Gastroesophageal sphincter (tissue), 4 donors: ENCODE measurements at regions not wholly inside any gene's neighbourhood (a gene's known extent, or its start where the extent isn't known, plus 50 kb on each side); places are given as distances from the start of the nearest gene placed in this dataset.

Source experiments
- ATAC-seq: fragments of 150-250 bp; one replicate; pipeline ENCODE4 v1.9.1; 2016; ENCODE audit warnings: mild to moderate bottlenecking, moderate library complexity
- H3K27ac ChIP-seq, 4 donors: fragments of 200-600 bp; sonication (generic) in 3 of 4; 1 replicate in 3 of 4; 2 replicates in 1 of 4; pipeline ENCODE4 v1.5.1; 2016 to 2019
- H3K27me3 ChIP-seq: fragments of 200-600 bp; sonication (generic); one replicate; pipeline ENCODE4 v1.5.1; 2019
- H3K36me3 ChIP-seq, 2 donors: fragments of 200-600 bp; sonication (generic); one replicate each; pipeline ENCODE4 v1.5.1; 2019; ENCODE audit warnings: control low read depth in 1 of 2
- H3K4me1 ChIP-seq, 3 donors: fragments of 200-600 bp; sonication (generic); 1 replicate in 2 of 3; 2 replicates in 1 of 3; pipeline ENCODE4 v1.5.1; 2016 to 2019; ENCODE audit warnings: control low read depth in 2 of 3
- H3K4me3 ChIP-seq, 2 donors: fragments of 200-600 bp; sonication (generic); one replicate each; pipeline ENCODE4 v1.5.1; 2019; ENCODE audit warnings: mild to moderate bottlenecking in 1 of 2, moderate library complexity in 1 of 2
- H3K9me3 ChIP-seq, 3 donors: fragments of 200-600 bp; sonication (generic); one replicate each; pipeline ENCODE4 v1.5.1; 2017 to 2019; ENCODE audit warnings: control low read depth in 2 of 3
- EP300 ChIP-seq: sonication (generic); formaldehyde crosslinking; IDR thresholded peaks from one replicate; pipeline ENCODE4 v1.6.1; 2017; ENCODE audit warnings: antibody characterized with exemption, mild to moderate bottlenecking
- POLR2A ChIP-seq, 2 donors: fragments of 450-650 bp; IDR thresholded peaks; one replicate each; pipeline ENCODE4 v1.6.1; 2017; ENCODE audit warnings: antibody characterized with exemption in 2 of 2, mild to moderate bottlenecking in 2 of 2, moderate library complexity in 1 of 2
- POLR2AphosphoS5 ChIP-seq: sonication (generic); formaldehyde crosslinking; IDR thresholded peaks from one replicate; pipeline ENCODE4 v1.6.1; 2017; ENCODE audit warnings: antibody characterized with exemption
- WGBS, 2 donors: methylation state at CpG; one replicate each; pipeline ENCODE4 v1.1.5; 2018; ENCODE audit warnings: low coverage in 1 of 2; 5-methylcytosine and 5-hydroxymethylcytosine counted together
- TF ChIP-seq, protein P1 (sequence below), 4 experiments: fragments of 200-600 bp in 2 of 4; fragments of 450-650 bp in 2 of 4; sonication (generic) in 1 of 4; IDR thresholded peaks; one replicate each; pipeline ENCODE4 v1.5.1; 2017 to 2019; ENCODE audit warnings: antibody characterized with exemption in 4 of 4, mild to moderate bottlenecking in 2 of 4, moderate library complexity in 2 of 4

GRCh38 chr7:125506331-125506730, 576.7 kb upstream of the POT1 start:
- Histone ChIP-seq H3K27me3 (no peaks in the 10 kb centered on the region), H3K4me1 (no peaks in the 10 kb centered on the region), H3K27ac (no peak overlapping the region), H3K9me3 (no peaks in the 10 kb centered on the region), H3K4me3 (no peak overlapping the region), H3K36me3 (no peaks in the 10 kb centered on the region)
- WGBS, 2 donors = 44 to 59% methylated on average over 4 of the region's 4 CpGs
- no peak for TF ChIP-seq POLR2AphosphoS5
- TF ChIP-seq EP300 = no peak
- TF ChIP-seq POLR2A (IDR thresholded peaks at IDR 0.05) = no peak
- TF ChIP-seq, protein P1, sequence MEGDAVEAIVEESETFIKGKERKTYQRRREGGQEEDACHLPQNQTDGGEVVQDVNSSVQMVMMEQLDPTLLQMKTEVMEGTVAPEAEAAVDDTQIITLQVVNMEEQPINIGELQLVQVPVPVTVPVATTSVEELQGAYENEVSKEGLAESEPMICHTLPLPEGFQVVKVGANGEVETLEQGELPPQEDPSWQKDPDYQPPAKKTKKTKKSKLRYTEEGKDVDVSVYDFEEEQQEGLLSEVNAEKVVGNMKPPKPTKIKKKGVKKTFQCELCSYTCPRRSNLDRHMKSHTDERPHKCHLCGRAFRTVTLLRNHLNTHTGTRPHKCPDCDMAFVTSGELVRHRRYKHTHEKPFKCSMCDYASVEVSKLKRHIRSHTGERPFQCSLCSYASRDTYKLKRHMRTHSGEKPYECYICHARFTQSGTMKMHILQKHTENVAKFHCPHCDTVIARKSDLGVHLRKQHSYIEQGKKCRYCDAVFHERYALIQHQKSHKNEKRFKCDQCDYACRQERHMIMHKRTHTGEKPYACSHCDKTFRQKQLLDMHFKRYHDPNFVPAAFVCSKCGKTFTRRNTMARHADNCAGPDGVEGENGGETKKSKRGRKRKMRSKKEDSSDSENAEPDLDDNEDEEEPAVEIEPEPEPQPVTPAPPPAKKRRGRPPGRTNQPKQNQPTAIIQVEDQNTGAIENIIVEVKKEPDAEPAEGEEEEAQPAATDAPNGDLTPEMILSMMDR (IDR thresholded peaks at IDR 0.05) = no peak
- no peak for ATAC-seq

- Histone ChIP-seq H3K4me1 (no peaks in the 10 kb centered on the region), H3K36me3 (no peaks in the 10 kb centered on the region), H3K4me3 (no peak overlapping the region), H3K27ac (no peak overlapping the region), H3K9me3 (no peaks in the 10 kb centered on the region), H3K27me3 (no peaks in the 10 kb centered on the region)
- TF ChIP-seq EP300 = no peak
- no peak for TF ChIP-seq POLR2A (IDR thresholded peaks at IDR 0.05)
- TF ChIP-seq, protein P1 (IDR thresholded peaks at IDR 0.05) = no peak
- no peak for TF ChIP-seq POLR2AphosphoS5
- no peak for ATAC-seq
- 90 to 94% methylated on average over 2 of the region's 2 CpGs for WGBS, 2 donors
These were observed 575.2 kb upstream of the POT1 start for GRCh38 chr7:125504848-125505247.

- H3K27ac ChIP-seq = no peak overlapping the region
These were observed 566.4 kb upstream of the POT1 start for GRCh38 chr7:125495997-125496396.

GRCh38 chr7:125492521-125492920, 562.9 kb upstream of the POT1 start:
- TF ChIP-seq POLR2AphosphoS5 = no peak
- TF ChIP-seq EP300 = no peak
- TF ChIP-seq POLR2A (IDR thresholded peaks at IDR 0.05) = no peak
- TF ChIP-seq, protein P1 (IDR thresholded peaks at IDR 0.05) = no peak
- no peak for ATAC-seq
- Histone ChIP-seq H3K27ac (no peak overlapping the region), H3K9me3 (no peaks in the 10 kb centered on the region), H3K27me3 (no peaks in the 10 kb centered on the region), H3K4me3 (no peak overlapping the region), H3K4me1 (no peaks in the 10 kb centered on the region), H3K36me3 (no peaks in the 10 kb centered on the region)
- 45 to 75% methylated on average over 1 of the region's 1 CpG for WGBS, 2 donors

More at GRCh38 chr7:125495997-125496396, 566.4 kb upstream of the POT1 start:
- no peaks in the 10 kb centered on the region for H3K27me3 ChIP-seq
- no peak for TF ChIP-seq POLR2A (IDR thresholded peaks at IDR 0.05)
- TF ChIP-seq, protein P1 (IDR thresholded peaks at IDR 0.05) = no peak
- TF ChIP-seq EP300 = no peak
- TF ChIP-seq POLR2AphosphoS5 = no peak
- 86 to 100% methylated on average over 1 of the region's 1 CpG for WGBS, 2 donors
- no peaks in the 10 kb centered on the region for H3K9me3 ChIP-seq
- no peaks in the 10 kb centered on the region for H3K36me3 ChIP-seq
- no peak overlapping the region for H3K4me3 ChIP-seq
- no peak for ATAC-seq
- no peaks in the 10 kb centered on the region for H3K4me1 ChIP-seq

- Histone ChIP-seq H3K9me3 (no peaks in the 10 kb centered on the region), H3K27me3 (no peaks in the 10 kb centered on the region), H3K4me3 (no peak overlapping the region), H3K36me3 (no peaks in the 10 kb centered on the region), H3K4me1 (no peaks in the 10 kb centered on the region), H3K27ac (no peak overlapping the region)
- TF ChIP-seq POLR2AphosphoS5 = no peak
- no peak for TF ChIP-seq EP300
- TF ChIP-seq, protein P1 (IDR thresholded peaks at IDR 0.05) = no peak
- TF ChIP-seq POLR2A (IDR thresholded peaks at IDR 0.05) = no peak
- no peak for ATAC-seq
- WGBS, 2 donors = 33 to 50% methylated on average over 1 of the region's 1 CpG
These were observed 561.5 kb upstream of the POT1 start for GRCh38 chr7:125491137-125491536.
